NCI-H146 treated with DMSO at 0.1 percent for 48 hours (cell line): ENCODE measurements at regions not wholly inside any gene's neighbourhood (a gene's known extent, or its start where the extent isn't known, plus 50 kb on each side); places are given as distances from the start of the nearest gene placed in this dataset.
"Not testable (repeated sequence)": the region's sequence is repeated elsewhere in the genome, so short reads cannot be mapped to it uniquely, and the experiment has no call there.

Experiments used
- DNase-seq: peaks from one replicate; lab custom pipeline; 2025; ENCODE audit not compliant: unreplicated experiment; lab: John Stamatoyannopoulos, UW

- no peak for DNase-seq
Measured at GRCh38 chr5:156019571-156020180, 307.3 kb upstream of the SGCD start.

DNA sequence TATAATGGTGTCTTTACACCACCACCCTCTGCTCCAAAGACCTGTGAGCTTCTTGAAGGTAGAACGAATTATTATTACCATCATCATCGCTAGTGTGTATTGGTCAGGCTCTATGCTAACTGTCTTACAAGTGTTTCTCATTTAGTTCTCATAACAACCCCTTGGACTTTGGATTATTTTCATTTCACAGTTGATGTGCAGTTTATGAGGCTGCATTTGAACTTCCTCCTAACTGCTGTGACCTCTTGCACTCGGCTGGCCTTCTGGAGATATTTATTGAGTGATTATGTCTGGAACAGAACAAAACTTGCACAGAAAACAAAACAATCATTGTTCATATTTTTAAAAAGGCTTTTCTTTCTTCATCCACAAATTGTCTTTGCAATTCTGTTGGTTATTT, 306.3 kb upstream of the SGCD start:
- DNase-seq: no peak

DNA sequence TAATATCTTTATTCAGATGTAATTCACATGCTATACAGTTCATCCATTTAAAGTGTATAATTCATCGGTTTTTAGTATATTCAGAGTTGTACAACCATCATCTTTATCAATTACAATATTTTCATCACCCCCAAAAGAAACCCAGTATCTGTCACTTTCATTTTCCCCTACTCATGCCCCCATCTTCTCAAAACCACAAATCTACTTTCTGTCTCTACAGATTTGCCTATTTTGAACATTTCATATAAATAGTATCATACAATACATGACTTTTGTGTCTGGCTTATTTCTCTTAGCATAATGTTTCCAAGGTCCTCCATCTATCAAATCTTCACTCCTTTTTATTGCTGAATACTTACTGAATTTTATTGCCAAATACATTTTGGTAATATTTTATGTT, 305.1 kb upstream of the SGCD start:
- DNase-seq: no peak

DNA sequence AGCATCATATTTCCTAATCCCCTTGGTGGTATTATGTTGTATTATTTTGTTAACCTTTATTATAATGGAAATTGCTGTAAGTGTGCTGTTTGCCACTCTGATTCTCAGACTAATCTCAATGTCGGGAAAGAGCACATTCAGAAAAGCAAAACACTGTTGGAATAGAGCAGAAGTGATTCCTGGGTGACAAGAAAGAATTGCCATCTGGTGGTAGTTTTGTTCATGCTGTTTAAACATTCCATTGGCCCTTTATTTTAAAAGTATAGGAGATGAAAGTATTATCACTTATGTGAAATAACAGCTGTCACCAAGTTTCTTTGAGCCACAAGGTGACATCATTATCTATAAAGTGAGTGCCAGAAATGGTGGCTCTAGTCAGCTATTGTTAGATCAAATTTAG, 301.3 kb upstream of the SGCD start:
- DNase-seq: no peak

GRCh38 chr5:156031181-156031580, 295.8 kb upstream of the SGCD start:
- no peak for DNase-seq

DNA sequence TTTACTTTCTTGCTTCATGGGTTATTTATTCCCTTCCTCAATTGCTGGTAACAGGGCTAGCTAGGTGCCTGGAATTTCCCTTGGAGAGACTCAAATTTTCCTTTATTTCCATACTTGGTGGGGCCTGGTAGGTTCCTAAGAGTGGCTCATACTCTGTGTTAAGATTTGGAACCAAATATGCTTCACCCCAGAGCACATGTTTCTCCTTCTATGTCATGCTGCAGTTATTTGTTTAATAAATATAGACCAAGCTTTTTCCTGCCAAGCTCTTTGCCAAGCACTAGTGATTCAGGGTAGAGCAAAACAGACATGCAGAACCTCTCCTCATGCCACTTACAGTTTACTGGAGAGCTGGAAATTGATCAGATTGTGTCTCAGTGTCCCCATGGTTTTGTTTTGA, 290.3 kb upstream of the SGCD start:
- no peak for DNase-seq

DNA sequence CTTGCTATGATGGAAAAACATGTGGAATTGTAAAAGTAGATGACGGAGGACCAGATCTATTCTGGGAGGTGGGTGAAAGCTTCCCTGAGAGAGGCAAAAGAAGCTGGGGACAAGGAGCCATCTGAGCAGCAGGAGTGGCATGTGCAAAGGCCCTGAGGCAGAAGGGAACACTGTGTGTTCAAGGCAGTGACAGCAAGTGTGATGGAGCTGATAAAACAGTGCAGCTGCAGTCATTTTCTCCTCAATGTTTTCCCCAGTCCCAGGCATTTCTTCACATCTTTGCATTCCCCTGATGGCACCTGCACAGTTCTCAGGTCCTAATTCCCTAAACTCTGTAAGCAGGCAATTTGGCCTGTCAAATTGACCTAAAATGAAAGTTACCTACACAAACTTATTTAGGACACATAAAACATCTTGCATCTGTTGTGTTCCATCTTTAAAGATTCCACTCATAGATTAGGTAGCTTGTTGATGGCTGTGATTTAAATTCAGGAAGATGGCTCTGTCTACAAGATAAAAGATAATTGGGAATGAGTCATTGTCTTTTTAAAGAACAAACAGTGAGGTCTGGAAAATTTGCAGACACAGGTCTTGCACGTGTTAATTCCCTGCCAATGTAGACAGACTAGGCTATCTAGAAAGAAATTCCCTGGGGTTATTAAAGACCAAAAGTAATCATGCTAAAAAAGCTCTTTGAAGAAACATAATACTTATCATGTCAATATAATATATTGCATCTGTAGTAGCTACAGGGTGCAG, 289.6 kb upstream of the SGCD start:
- no peak for DNase-seq

GRCh38 chr5:156042726-156043125, 284.2 kb upstream of the SGCD start:
- DNase-seq: no peak

DNA sequence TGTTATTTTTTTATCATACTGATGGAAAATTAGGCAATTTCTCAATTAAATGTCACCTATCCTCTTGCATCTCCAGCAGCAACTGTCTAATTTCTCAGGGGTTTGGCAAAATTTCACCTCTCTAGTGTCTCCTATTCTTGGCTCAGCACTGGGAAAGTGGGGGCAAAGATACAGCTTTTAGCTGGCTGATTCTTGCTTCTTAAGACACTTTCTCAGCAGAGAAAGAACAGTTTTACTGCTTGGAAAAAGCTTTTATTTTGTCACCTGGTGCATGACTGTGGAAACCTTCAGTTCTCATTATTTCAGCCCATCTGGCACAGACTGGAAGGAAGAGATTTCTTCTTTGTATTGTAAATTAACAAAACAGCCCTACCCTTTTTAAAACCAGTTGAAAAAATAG, 283.6 kb upstream of the SGCD start:
- DNase-seq: no peak

DNA sequence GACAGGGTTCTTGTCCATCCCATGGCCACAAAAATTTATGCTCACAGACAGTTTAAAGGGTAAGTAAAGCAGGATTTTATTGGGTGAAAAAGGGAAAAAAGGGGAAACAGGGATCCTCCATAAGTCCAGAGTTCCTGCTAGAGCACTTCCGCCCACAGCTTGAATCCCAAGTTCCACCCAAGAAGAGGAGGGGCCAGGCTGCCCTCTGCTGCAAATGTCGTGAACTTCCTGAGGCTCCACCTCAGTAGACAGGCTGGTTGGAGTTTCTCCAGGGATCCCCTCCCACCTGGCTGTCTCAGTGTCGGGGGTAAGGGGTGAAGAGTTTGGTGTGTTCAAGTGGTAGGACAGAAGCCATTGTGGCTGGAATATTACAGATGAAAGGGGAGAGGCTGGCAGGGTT, 275.0 kb upstream of the SGCD start:
- DNase-seq: no peak

DNA sequence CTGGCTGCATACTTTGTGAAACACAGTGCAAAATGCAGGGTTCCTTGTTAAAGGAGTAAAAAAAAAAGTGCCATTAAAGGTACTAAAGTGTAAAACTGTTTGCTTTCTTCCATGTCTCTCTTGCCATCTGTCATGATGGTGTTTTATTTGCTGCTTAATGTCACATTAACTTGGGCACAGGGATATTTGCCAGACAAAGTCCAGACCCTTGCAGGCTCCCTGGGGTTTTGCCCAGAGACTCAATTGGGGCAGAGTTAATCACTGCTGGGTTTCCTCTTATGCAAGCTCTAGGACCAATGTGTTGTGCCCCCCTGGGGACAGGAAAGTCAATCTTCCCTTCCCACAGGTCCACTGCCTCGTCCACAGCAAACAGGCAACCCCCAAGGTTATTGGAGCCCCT, 274.3 kb upstream of the SGCD start:
- DNase-seq: no peak

GRCh38 chr5:156053056-156053455, 273.9 kb upstream of the SGCD start:
- DNase-seq: no peak

DNA sequence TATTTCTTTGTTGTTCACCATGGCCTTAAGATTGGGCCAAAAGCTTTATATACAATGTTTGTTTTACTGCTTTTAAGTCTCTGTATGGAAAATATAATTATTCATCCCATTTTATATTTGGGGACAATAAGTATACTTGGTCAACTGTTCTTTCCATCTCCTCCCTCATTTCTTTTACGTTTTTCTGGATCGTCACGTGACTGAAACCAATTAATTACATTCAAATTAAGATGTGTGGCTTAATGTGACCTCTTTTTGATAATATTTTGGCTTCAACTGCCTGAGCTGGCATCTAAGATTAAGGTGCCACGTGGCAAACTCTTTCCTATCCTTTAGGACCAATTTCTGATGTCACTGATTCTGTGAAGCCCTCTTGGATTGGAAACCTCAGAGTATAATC, 250.1 kb upstream of the SGCD start:
- DNase-seq: no peak

GRCh38 chr5:156087577-156088110, 239.3 kb upstream of the SGCD start:
- no peak for DNase-seq

DNA sequence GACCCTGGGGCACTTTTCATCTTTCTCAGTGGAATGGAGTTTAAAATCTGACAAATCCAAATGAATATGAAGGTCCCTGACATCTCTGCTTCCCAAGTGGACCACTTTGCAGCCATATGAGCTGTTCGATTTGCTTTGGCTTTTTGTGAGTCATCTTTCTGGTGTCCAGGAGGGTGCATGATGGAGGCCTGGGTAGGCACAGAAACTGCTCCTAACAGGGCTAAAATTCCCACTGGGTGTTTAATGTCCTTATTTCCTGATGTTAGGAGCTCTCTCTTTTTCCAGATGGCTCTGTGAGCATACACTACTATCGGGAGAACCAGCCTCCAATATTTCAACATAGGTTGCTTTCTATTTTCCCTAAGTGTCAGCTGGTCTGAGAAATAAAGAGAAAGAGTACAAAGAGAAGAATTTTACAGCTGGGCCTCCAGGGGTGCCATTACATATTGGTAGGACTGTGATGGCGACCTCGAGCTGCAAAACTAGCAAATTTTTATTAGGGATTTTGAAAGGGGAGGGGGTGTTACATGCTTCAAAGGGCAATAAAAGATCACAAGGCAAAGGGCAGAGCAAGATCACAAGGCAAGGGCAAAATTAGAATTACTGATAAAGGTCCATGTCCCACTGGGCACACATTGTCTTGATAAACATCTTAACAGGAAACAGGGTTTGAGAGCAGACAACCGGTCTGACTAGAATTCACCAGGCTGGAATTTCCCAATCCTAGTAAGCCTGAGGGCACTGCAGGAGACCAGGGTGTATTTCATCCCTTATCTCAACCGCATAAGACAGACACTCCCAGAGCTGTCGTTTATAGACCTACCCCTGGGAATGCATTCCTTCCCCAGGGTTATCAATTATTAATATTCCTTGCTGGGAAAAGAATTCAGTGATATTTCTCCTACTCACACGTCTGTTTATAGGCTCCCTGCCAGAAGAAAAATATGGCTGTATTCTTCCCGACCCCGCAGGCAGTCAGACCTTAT, 236.7 kb upstream of the SGCD start:
- DNase-seq: not testable (repeated sequence)

- no peak for DNase-seq
Measured at GRCh38 chr5:156093024-156093423, 233.9 kb upstream of the SGCD start.

- DNase-seq: no peak
Measured at GRCh38 chr5:156094001-156094400, 233.0 kb upstream of the SGCD start.

- DNase-seq: no peak
Measured at GRCh38 chr5:156095709-156096241, 231.2 kb upstream of the SGCD start.

- DNase-seq: no peak
Measured at GRCh38 chr5:156096259-156096658, 230.7 kb upstream of the SGCD start.

GRCh38 chr5:156103155-156103885, 223.6 kb upstream of the SGCD start:
- DNase-seq: no peak
